ENCODE measurements at regions not wholly inside any gene's neighbourhood (a gene's known extent, or its start where the extent isn't known, plus 50 kb on each side); places are given as distances from the start of the nearest gene placed in this dataset.

DNA sequence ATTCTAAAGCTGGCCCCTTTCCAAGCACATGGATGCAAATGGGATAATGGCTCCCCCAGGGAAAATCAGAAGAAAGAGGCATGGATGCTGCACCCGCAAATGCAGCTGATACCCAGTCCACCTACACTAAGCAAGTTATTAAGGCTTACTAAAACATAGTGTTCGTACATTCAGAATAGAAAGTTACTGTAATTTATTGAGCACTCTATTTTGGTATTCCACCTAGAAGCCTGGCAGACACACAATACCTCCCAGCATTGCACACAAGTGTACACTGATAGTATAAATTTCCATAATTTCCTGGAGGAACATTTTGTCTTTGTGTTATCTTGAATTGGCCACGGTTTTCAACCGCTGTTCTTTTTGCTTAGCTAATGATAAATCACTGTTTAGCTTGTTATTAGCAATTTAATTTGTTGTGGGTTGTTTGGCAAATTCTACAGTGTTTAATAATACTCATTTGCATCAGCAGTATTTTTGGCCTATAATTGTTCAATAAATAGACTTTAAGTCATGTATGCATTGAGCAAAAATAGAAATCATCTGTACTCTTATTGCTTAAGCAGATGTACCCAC lies 94.5 kb upstream of the MRI1 start:
- no peak for TF ChIP-seq CTCF (IDR thresholded peaks at IDR 0.05)
- TF ChIP-seq EP300 (IDR thresholded peaks at IDR 0.05), result no peak
- TF ChIP-seq POLR2A (IDR thresholded peaks at IDR 0.05), result no peak
- TF ChIP-seq POLR2AphosphoS5 (IDR thresholded peaks at IDR 0.05), result no peak
